Neuronal stem cell (in vitro differentiated cells): ENCODE measurements at regions not wholly inside any gene's neighbourhood (a gene's known extent, or its start where the extent isn't known, plus 50 kb on each side); places are given as distances from the start of the nearest gene placed in this dataset.

Experiments
- DNase-seq: peaks from one replicate; pipeline ENCODE4 v3.0.0-alpha.2; 2013; ENCODE audit warnings: low spot score
- H2AFZ ChIP-seq: one replicate; pipeline ENCODE4 v1.6.1; 2013; ENCODE audit warnings: mild to moderate bottlenecking, low read length, inconsistent platforms
- H2AK5ac ChIP-seq: 2 replicates; pipeline ENCODE4 v1.6.1; 2013; ENCODE audit warnings: low read depth, mild to moderate bottlenecking, inconsistent platforms, low read length, moderate library complexity, mixed read lengths
- H2BK120ac ChIP-seq: 2 replicates; pipeline ENCODE4 v1.6.1; 2013; ENCODE audit warnings: low read depth, mild to moderate bottlenecking, inconsistent platforms, low read length, moderate library complexity, mixed read lengths
- H2BK12ac ChIP-seq: one replicate; pipeline ENCODE4 v1.6.1; 2013; ENCODE audit warnings: low read length, inconsistent platforms
- H2BK15ac ChIP-seq: 2 replicates; pipeline ENCODE4 v1.6.1; 2013; ENCODE audit warnings: mild to moderate bottlenecking, low read length, inconsistent platforms, mixed read lengths
- H2BK5ac ChIP-seq: one replicate; pipeline ENCODE4 v1.6.1; 2013; ENCODE audit warnings: inconsistent platforms, mild to moderate bottlenecking, low read length, moderate library complexity
- H3K14ac ChIP-seq: one replicate; pipeline ENCODE4 v1.6.1; 2013; ENCODE audit warnings: low read length, inconsistent platforms
- H3K18ac ChIP-seq: 2 replicates; pipeline ENCODE4 v1.6.1; 2013; ENCODE audit warnings: low read length, inconsistent platforms
- H3K23ac ChIP-seq: 2 replicates; pipeline ENCODE4 v1.6.1; 2013; ENCODE audit warnings: low read depth, mild to moderate bottlenecking, mixed read lengths, low read length, inconsistent platforms; ENCODE audit not compliant: poor library complexity
- H3K27ac ChIP-seq: replicated peaks from 3 replicates; pipeline ENCODE4 v1.5.1; 2013; ENCODE audit warnings: low read length, inconsistent platforms
- H3K27me3 ChIP-seq, 3 experiments: 2 replicates each; pipeline ENCODE4 v1.6.1; 2013; ENCODE audit warnings: low read length in 3 of 3, mild to moderate bottlenecking in 2 of 3, inconsistent platforms in 1 of 3, low read depth in 1 of 3, mixed read lengths in 1 of 3, moderate library complexity in 1 of 3; ENCODE audit not compliant: control insufficient read depth in 3 of 3, insufficient read depth in 3 of 3
- H3K36me3 ChIP-seq, 2 donors: replicated peaks in 1 of 2; 2 replicates each; pipeline ENCODE4 v1.6.1; 2013; ENCODE audit warnings: low read length in 2 of 2; ENCODE audit not compliant: control insufficient read depth in 2 of 2, insufficient read depth in 2 of 2
- H3K4ac ChIP-seq: 2 replicates; pipeline ENCODE4 v1.6.1; 2013; ENCODE audit warnings: inconsistent platforms, mild to moderate bottlenecking, low read length, moderate library complexity
- H3K4me1 ChIP-seq, 2 donors: 1 replicate in 1 of 2; 2 replicates in 1 of 2; pipeline ENCODE4 v1.6.1; 2013; ENCODE audit warnings: low read length in 2 of 2, low read depth in 1 of 2; ENCODE audit not compliant: control insufficient read depth in 2 of 2, insufficient read depth in 1 of 2
- H3K4me2 ChIP-seq: one replicate; pipeline ENCODE4 v1.6.1; 2013; ENCODE audit warnings: mild to moderate bottlenecking, low read length, inconsistent platforms; ENCODE audit not compliant: insufficient read depth, poor library complexity, severe bottlenecking
- H3K4me3 ChIP-seq, 2 donors: 2 replicates each; pipeline ENCODE4 v1.5.1; 2013; ENCODE audit warnings: low read length in 2 of 2, mild to moderate bottlenecking in 2 of 2, inconsistent platforms in 1 of 2, moderate library complexity in 1 of 2
- H3K79me1 ChIP-seq: one replicate; pipeline ENCODE4 v1.6.1; 2013; ENCODE audit warnings: low read depth, mild to moderate bottlenecking, inconsistent platforms, low read length, moderate library complexity
- H3K9ac ChIP-seq: one replicate; pipeline ENCODE4 v1.6.1; 2013; ENCODE audit warnings: mild to moderate bottlenecking, low read depth, low read length, inconsistent platforms; ENCODE audit not compliant: poor library complexity
- H3K9me3 ChIP-seq, 2 donors: replicated peaks in 1 of 2; 2 replicates each; pipeline versions ENCODE3 to v1.6.1; 2013; ENCODE audit warnings: low read length in 2 of 2, mild to moderate bottlenecking in 2 of 2, inconsistent platforms in 1 of 2, low read depth in 1 of 2, mixed read lengths in 1 of 2, moderate library complexity in 1 of 2; ENCODE audit not compliant: control insufficient read depth in 2 of 2, insufficient read depth in 1 of 2
- H4K8ac ChIP-seq: one replicate; pipeline ENCODE4 v1.6.1; 2013; ENCODE audit warnings: low read depth, mild to moderate bottlenecking, inconsistent platforms, low read length, moderate library complexity
- H4K91ac ChIP-seq: one replicate; pipeline ENCODE4 v1.6.1; 2013; ENCODE audit warnings: low read length, low read depth, mild to moderate bottlenecking, inconsistent platforms; ENCODE audit not compliant: poor library complexity
- WGBS, 2 donors: extraction: QIAGEN DNeasy Blood & Tissue Kit; methylation state at CpG; one replicate each; pipeline ENCODE4 v1.1.7; 2013; ENCODE audit warnings: missing lambda C conversion rate in 2 of 2, mixed read lengths in 1 of 2; ENCODE audit not compliant: insufficient read length in 2 of 2, insufficient replicate concordance in 1 of 2; ENCODE audit errors: extremely low coverage in 2 of 2; 5-methylcytosine and 5-hydroxymethylcytosine counted together

DNA sequence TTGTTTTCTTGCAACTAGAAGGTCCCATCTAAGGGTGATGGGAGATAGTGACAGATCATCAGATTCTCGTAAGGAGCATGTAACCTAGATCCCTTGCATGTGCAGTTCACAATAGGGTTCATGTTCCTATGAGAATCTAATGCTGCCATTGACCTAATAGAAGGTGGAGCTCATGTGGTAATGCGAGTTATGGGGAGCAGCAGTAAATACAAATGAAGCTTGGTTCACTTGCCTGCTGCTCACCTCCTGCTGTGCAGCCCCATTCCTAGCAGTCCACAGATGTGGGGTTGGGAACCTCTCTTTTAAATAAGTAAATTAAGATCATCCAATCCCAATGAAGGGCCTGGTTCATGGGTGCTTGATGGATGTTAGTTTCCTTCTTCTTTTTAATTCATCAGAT, 148.7 kb upstream of the ATP1B1 start:
- Histone ChIP-seq H4K8ac (no peak overlapping the region), H3K27ac (no peak overlapping the region), H3K9me3 (no peaks in the 10 kb centered on the region), H3K27me3 (no peaks in the 10 kb centered on the region), H3K36me3 (no peaks in the 10 kb centered on the region), H3K4me2 (no peak overlapping the region), H3K23ac (no peak overlapping the region), H2AK5ac (no peak overlapping the region), H2BK120ac (no peak overlapping the region), H3K4me1 (peaks cover 0 to 4% of the 10 kb centered on the region in 2 donors), H2BK5ac (no peak overlapping the region), H3K14ac (no peak overlapping the region), H2BK15ac (no peak overlapping the region), H3K18ac (no peak overlapping the region), H2AFZ (no peak overlapping the region), H3K4ac (no peak overlapping the region), H4K91ac (no peak overlapping the region), H3K79me1 (no peaks in the 10 kb centered on the region), H3K9ac (no peak overlapping the region), H3K4me3 (no peak overlapping the region), H2BK12ac (no peak overlapping the region)
- no CpG with 5 or more reads among the region's 2 CpGs for WGBS, 2 donors
- DNase-seq = no peak

DNA sequence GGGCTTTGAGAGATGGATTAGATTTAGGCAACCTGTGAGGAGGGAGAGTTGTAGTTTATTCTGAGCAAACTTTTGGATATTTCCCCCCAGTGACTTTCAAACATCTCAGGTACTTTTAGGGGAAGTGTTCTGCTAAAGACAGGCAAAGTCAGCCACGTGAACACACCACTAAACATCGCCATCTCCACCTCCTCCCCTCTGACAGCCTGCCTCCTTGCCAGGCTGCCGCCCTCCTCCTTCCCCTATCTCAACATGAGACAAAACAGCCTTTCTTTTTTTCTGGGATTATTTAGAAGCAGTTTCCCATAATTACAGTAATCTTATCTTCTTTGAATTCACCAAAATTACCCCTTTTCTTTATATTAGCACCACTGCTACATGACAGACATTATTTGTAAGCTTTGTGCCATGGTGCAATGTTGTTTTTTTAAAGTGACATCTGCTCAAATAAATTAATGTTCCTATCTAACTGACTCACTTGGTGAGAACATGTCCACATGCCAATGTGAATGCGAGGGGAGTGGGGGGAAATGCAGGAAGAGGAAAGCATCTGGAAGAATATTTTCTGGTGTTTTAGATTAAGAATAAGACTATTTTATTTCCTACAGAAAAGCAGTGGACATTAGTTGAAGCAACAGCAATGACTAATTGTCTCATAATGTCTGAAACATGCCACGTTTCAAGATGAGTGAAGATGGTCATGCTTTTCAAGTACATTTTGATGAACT, 147.8 kb upstream of the ATP1B1 start:
- Histone ChIP-seq H3K36me3 (no peaks in the 10 kb centered on the region), H3K4ac (no peak overlapping the region), H4K8ac (no peak overlapping the region), H2BK5ac (no peak overlapping the region), H3K27ac (no peak overlapping the region), H3K79me1 (no peaks in the 10 kb centered on the region), H2BK120ac (no peak overlapping the region), H3K14ac (no peak overlapping the region), H3K23ac (no peak overlapping the region), H4K91ac (no peak overlapping the region), H3K9ac (no peak overlapping the region), H2BK15ac (no peak overlapping the region), H3K4me2 (no peak overlapping the region), H2BK12ac (no peak overlapping the region), H3K27me3 (no peaks in the 10 kb centered on the region), H3K9me3 (no peaks in the 10 kb centered on the region), H2AK5ac (no peak overlapping the region), H2AFZ (no peak overlapping the region), H3K4me1 (peaks cover 0 to 4% of the 10 kb centered on the region in 2 donors), H3K18ac (no peak overlapping the region), H3K4me3 (no peak overlapping the region)
- no CpG with 5 or more reads among the region's 5 CpGs for WGBS, 2 donors
- DNase-seq = no peak

- Histone ChIP-seq H3K18ac (no peak overlapping the region), H3K9ac (no peak overlapping the region), H2BK5ac (no peak overlapping the region), H2BK120ac (no peak overlapping the region), H3K36me3 (no peaks in the 10 kb centered on the region), H3K4me2 (no peak overlapping the region), H3K9me3 (no peaks in the 10 kb centered on the region), H4K8ac (no peak overlapping the region), H3K27ac (no peak overlapping the region), H2AK5ac (no peak overlapping the region), H2BK15ac (no peak overlapping the region), H2AFZ (no peak overlapping the region), H2BK12ac (no peak overlapping the region), H3K79me1 (no peaks in the 10 kb centered on the region), H4K91ac (no peak overlapping the region), H3K23ac (no peak overlapping the region), H3K27me3 (no peaks in the 10 kb centered on the region), H3K4ac (no peak overlapping the region), H3K4me3 (no peak overlapping the region), H3K14ac (no peak overlapping the region), H3K4me1 (peaks cover 0 to 4% of the 10 kb centered on the region in 2 donors)
- no peak for DNase-seq
- no CpG with 5 or more reads among the region's 2 CpGs for WGBS, 2 donors
Observed at GRCh38 chr1:168959382-168959781, 147.1 kb upstream of the ATP1B1 start.

DNA sequence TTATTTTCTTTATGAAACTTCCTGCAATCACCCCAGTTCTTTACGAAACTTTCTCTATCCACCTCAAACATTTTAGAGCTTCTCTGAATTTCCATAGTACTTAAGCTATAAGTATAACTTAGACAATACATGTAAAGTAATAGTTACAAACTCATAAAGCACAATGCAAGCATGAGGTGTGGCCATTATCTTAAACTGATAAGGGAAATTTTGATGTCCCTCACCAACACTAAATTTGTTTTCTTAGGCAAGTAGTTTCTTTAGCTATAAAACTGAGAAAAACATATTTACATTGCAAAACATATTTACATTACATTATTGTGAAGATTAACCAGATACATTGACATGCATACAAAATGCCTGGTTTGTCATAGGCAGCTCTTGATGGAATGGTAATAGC, 146.4 kb upstream of the ATP1B1 start:
- peaks cover 0 to 4% of the 10 kb centered on the region in 2 donors for H3K4me1 ChIP-seq
- H3K79me1 ChIP-seq = no peaks in the 10 kb centered on the region
- H3K27me3 ChIP-seq = no peaks in the 10 kb centered on the region
- H2AFZ ChIP-seq = no peak overlapping the region
- no peak overlapping the region for H3K4ac ChIP-seq
- H3K4me3 ChIP-seq = no peak overlapping the region
- H3K4me2 ChIP-seq = no peak overlapping the region
- H3K14ac ChIP-seq = no peak overlapping the region
- H4K8ac ChIP-seq = no peak overlapping the region
- no peak overlapping the region for H2BK120ac ChIP-seq
- H3K18ac ChIP-seq = no peak overlapping the region
- no peak overlapping the region for H2BK5ac ChIP-seq
- H3K27ac ChIP-seq = no peak overlapping the region
- H2AK5ac ChIP-seq = no peak overlapping the region
- H3K23ac ChIP-seq = no peak overlapping the region
- no peaks in the 10 kb centered on the region for H3K9me3 ChIP-seq
- no peak for DNase-seq
- H3K9ac ChIP-seq = no peak overlapping the region
- no peaks in the 10 kb centered on the region for H3K36me3 ChIP-seq
- WGBS, 2 donors = no CpG with 5 or more reads among the region's 1 CpG
- H4K91ac ChIP-seq = no peak overlapping the region
- H2BK12ac ChIP-seq = no peak overlapping the region
- H2BK15ac ChIP-seq = no peak overlapping the region
